Rectal smooth muscle tissue (tissue), 1 donor: ENCODE measurements at regions not wholly inside any gene's neighbourhood (a gene's known extent, or its start where the extent isn't known, plus 50 kb on each side); places are given as distances from the start of the nearest gene placed in this dataset.

ENCODE experiments used
- H3K27ac ChIP-seq: one replicate; pipeline ENCODE4 v1.7.0; 2013; ENCODE audit warnings: low read depth, low read length, inconsistent platforms
- H3K27me3 ChIP-seq: one replicate; pipeline ENCODE4 v1.7.0; 2013; ENCODE audit warnings: low read length; ENCODE audit not compliant: control insufficient read depth, insufficient read depth
- H3K36me3 ChIP-seq: one replicate; pipeline ENCODE4 v1.7.0; 2013; ENCODE audit warnings: low read length; ENCODE audit not compliant: control insufficient read depth, insufficient read depth
- H3K4me1 ChIP-seq: one replicate; pipeline ENCODE4 v1.7.0; 2013; ENCODE audit warnings: low read length; ENCODE audit not compliant: control insufficient read depth, insufficient read depth
- H3K4me3 ChIP-seq: one replicate; pipeline ENCODE4 v1.7.0; 2013; ENCODE audit warnings: low read length
- H3K9ac ChIP-seq: one replicate; pipeline ENCODE4 v1.7.0; 2013; ENCODE audit warnings: low read length

DNA sequence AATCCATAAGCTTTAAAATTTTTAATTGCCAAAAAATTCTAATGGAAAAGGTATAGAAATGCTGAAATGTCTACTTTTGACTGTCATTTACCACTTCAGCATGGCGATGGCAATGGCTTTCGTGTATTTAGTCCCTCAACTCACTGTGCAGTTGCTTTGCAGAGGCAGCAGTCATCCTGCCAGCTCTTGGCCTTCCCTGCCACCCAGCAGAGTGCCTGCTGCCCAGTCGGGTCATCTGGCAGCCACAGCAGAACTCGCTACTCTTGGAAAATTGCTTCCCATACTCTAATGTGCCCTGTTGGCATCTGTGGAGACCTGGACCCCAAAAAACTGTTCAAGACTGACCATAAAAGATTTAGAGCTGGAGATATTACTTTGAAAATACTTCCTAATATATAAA, 383.2 kb downstream of the UQCRFS1 start:
- no peak overlapping the region for H3K9ac ChIP-seq
- H3K4me3 ChIP-seq = no peak overlapping the region
- no peaks in the 10 kb centered on the region for H3K36me3 ChIP-seq
- H3K27me3 ChIP-seq = no peaks in the 10 kb centered on the region
- no peak overlapping the region for H3K27ac ChIP-seq
- H3K4me1 ChIP-seq = no peaks in the 10 kb centered on the region

DNA sequence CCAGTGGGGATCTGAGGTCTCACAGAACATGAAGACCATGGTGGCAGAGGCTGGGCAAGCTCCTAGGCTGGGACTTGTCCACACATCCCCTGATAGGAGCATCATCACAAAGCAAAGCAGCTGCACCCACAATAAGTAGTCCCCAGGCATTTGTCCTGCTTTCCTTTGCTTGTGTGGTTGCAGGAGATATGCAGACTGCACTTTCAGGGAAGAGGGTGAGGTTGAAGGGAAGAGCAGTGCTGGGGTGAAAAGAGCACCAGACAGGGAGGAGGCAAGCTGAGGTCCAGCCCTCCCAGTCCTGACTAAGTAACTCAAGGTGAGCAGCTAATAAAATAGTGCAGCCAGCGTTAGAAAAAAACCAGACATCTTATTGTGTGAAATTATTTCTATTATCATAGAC, 383.6 kb downstream of the UQCRFS1 start:
- Histone ChIP-seq H3K4me1 (no peaks in the 10 kb centered on the region), H3K9ac (no peak overlapping the region), H3K27me3 (no peaks in the 10 kb centered on the region), H3K27ac (no peak overlapping the region), H3K4me3 (no peak overlapping the region), H3K36me3 (no peaks in the 10 kb centered on the region)

DNA sequence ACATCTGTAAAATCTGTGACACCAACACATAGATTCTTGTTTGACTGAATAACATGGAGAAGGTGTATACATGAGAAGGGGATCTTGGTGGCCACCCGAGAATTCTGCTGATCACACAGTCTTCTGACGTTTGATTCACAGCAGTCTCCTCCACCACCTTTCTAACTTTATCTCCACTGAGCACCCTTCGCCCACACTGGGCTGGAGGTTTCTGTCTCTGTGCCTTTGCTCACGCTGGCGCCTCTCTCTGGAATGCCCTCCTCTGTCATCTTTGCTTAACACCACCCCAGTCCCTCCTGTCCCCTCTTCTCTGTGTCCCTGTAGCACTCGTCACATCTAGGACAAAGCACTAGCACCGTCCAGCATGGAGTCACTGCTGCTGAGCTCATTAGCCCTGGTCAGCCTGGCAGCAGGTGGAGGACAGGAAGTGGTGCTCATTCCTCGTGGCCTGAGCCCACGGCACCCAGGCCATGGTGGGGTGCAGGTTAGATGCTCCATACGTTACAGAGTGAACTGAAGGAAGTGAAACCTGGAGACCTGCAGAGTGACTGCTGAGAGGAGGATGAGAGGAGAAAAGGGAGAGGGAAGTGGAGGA, 384.6 kb downstream of the UQCRFS1 start:
- Histone ChIP-seq H3K27me3 (no peaks in the 10 kb centered on the region), H3K4me1 (no peaks in the 10 kb centered on the region), H3K9ac (no peak overlapping the region), H3K36me3 (no peaks in the 10 kb centered on the region), H3K4me3 (no peak overlapping the region), H3K27ac (no peak overlapping the region)

DNA sequence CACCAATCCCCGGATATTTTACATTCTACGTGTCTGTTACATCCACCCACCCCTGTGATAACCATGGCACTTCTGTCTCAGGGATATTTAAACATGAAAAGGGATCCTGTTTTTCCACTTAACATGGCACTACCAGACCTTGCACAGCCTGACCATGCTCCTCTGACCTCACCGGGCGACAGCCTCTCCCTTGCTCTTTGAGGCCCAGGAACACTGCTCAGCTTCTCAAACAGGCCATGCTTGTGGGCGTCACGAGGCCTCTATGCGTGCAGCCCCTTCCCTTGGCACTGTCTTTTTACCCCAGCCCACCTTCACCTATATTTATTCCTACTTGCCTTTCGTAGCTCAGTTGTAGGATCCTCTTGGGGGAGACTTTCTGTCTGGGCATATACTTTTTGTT, 385.6 kb downstream of the UQCRFS1 start:
- Histone ChIP-seq H3K4me1 (no peaks in the 10 kb centered on the region), H3K27me3 (no peaks in the 10 kb centered on the region), H3K27ac (no peak overlapping the region), H3K9ac (no peak overlapping the region), H3K4me3 (no peak overlapping the region), H3K36me3 (no peaks in the 10 kb centered on the region)

DNA sequence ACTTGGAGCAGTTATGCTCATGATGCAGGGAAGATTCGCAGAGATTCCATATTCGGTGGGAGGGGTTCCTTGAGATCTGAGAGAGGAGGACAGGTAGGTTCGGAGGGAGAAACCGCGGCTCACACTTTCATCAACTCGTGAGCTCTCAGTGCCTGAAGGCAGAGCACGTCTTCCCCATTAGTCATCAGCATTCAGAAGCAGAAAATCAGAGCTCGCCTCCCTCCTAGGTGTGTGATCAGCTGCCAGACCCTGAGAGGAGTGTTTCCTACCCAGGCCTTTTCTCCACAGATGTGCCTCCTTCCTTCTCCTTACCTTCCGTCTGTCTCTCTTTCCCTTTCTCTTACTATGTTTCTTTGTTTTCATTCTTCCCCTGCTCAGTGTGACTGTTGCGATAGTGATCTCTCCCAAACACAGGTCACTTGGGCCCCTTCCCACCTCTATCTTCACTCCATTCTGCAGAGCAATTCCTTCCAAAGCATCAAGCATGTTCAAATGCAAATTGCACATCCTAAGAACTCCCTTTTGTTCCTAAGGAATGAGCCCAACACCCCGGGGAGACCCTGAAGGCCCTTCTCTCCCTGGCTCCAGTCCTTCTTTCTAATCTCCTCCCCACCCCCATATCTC, 389.5 kb downstream of the UQCRFS1 start:
- Histone ChIP-seq H3K27ac (no peak overlapping the region), H3K36me3 (no peaks in the 10 kb centered on the region), H3K4me1 (no peaks in the 10 kb centered on the region), H3K27me3 (no peaks in the 10 kb centered on the region), H3K9ac (no peak overlapping the region), H3K4me3 (no peak overlapping the region)

DNA sequence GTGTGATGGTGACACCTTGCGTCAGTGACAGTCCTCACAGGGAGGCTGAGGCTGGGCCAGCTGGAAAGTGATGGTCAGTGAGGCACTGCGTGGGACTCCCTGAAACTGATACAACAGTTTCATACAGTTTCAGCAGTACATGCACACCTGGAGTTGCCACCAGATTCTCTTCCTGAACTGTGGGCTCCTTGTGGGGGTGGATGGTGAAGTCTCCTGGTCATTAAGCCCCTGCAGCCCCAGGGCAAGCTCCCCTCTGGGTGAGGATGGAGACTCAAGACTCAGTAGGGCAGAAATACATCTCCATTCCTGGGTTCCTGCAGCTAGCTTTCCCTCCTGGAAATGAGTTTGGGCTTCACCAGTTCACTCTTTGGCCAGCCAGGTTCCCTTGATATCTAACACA, 392.7 kb downstream of the UQCRFS1 start:
- no peaks in the 10 kb centered on the region for H3K4me1 ChIP-seq
- no peaks in the 10 kb centered on the region for H3K27me3 ChIP-seq
- H3K9ac ChIP-seq = no peak overlapping the region
- no peak overlapping the region for H3K4me3 ChIP-seq
- no peak overlapping the region for H3K27ac ChIP-seq
- no peaks in the 10 kb centered on the region for H3K36me3 ChIP-seq

DNA sequence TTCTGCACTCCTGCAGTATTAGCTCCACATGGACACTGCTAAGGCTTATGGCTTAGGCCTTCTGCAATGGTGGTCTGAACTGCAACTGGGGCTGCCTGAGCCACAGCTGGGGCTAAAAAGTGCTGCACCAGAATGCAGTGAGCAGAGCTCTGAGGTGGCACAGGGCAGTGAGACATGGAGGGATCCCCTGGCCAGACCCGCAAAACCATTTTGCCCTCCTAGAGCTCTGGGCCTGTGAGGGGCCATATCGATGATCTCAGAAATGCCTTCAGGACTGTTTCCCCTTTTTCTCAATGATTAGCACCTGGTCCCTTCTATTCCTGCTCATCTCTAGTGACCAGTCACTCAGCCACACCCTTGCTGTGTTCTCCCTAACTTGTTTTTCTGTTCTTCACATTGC, 397.7 kb downstream of the UQCRFS1 start:
- no peaks in the 10 kb centered on the region for H3K27me3 ChIP-seq
- H3K4me1 ChIP-seq = no peaks in the 10 kb centered on the region
- H3K36me3 ChIP-seq = no peaks in the 10 kb centered on the region
- H3K27ac ChIP-seq = no peak overlapping the region
- no peak overlapping the region for H3K4me3 ChIP-seq
- no peak overlapping the region for H3K9ac ChIP-seq

DNA sequence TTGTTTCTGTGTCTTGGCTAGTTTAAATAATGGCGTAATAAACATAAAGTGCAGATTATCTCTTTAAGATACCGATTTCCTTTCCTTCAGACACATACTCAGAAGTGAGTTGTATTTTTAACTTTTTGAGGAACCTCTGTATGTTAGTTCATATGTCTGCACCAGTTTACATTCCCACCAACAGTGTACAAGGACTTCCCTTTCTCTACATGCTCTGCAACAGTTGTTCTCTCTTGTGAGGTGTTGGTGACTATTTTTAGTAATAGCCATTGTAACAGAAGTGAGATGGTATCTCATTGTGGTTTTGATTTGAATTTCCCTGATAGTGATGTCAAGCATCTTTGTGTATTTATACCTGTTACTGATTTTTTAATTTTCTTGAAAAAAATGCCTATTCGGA, 418.6 kb downstream of the UQCRFS1 start:
- no peaks in the 10 kb centered on the region for H3K36me3 ChIP-seq
- no peak overlapping the region for H3K9ac ChIP-seq
- H3K4me1 ChIP-seq = no peaks in the 10 kb centered on the region
- H3K27me3 ChIP-seq = no peaks in the 10 kb centered on the region
- no peak overlapping the region for H3K4me3 ChIP-seq
- H3K27ac ChIP-seq = no peak overlapping the region

DNA sequence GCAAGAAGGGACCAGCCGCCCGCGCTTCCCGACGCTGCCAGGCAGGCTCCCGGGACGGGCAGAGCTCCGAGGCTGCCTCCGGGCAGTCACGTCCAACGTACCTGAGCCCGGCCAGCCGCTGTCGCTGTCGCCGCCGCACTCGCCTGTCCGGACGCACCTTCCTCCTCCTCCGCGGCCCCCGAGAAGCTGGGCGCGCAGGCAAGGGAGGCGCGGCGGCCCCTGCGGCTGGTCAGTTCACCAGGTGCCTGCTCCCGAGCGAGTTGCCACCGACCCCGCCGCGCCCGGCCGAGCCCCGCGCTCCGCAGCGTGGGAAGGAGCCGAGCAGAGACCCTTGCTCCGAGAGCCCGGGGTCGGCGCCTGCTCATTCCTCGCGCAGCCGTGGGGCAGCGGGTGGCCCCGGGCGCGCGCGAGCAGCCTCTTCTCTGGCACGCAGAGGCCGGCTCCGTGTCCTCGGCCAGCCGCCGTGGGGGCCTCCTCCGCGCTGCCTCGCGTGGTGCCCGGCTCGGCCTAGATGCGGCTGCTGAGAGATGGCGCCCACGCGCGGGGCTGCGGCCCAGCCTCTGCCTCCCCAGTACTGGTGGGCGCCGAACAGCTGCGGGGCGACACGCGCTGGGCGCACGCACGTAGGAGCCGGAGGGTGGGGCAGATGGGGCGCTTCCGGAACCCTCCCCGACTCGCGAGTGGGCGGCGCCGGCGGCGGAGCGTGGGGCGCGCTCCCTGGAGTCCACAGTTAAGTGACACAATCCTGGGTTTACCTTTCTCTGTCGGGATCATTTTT, 419.4 kb downstream of the UQCRFS1 start:
- Histone ChIP-seq H3K4me3 (no peak overlapping the region), H3K27ac (no peak overlapping the region)

DNA sequence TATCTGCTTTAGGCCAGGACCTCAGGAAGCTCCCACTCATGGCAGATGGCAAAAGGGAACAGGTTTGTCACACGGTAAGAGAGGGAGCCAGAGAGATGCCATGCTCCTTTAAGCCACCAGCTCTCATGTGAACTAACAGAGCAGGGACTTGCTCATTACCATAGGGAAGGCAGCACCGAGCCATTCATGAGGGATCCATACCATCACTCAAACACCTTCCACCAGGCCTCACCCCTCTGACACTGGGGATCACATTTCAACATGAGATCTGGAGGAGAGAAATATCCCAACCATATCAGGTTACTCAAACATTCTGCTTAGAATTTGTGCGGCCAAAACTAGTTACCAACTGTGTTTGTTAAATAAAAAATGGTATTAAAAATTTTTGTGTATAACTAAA, 427.0 kb downstream of the UQCRFS1 start:
- Histone ChIP-seq H3K4me3 (no peak overlapping the region), H3K27ac (no peak overlapping the region), H3K36me3 (no peaks in the 10 kb centered on the region), H3K4me1 (no peaks in the 10 kb centered on the region), H3K27me3 (no peaks in the 10 kb centered on the region), H3K9ac (no peak overlapping the region)

More for the DNA sequence above, 419.4 kb downstream of the UQCRFS1 start:
- Histone ChIP-seq H3K36me3 (no peaks in the 10 kb centered on the region), H3K4me1 (no peaks in the 10 kb centered on the region), H3K9ac (no peak overlapping the region), H3K27me3 (no peaks in the 10 kb centered on the region)

DNA sequence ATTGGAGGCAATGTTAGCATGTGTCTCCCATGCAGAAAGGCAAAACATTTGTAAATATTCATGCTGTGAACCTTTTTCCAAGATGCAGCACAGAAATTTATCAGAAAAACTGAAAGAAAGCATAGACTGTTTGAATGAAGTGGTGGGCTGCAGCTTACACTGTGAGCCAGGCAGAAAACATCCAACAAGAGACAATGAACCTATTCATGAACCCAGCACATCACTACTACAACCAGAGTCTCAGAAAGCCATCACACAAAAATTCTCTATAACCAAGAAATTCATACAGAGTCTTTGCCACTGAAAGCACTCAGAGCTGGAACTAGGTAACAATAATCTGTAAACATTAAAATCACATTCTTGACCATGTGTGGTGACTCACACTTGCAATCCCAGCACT, 448.9 kb downstream of the UQCRFS1 start:
- Histone ChIP-seq H3K4me3 (no peak overlapping the region), H3K9ac (no peak overlapping the region), H3K27ac (no peak overlapping the region), H3K36me3 (no peaks in the 10 kb centered on the region), H3K27me3 (no peaks in the 10 kb centered on the region), H3K4me1 (no peaks in the 10 kb centered on the region)

DNA sequence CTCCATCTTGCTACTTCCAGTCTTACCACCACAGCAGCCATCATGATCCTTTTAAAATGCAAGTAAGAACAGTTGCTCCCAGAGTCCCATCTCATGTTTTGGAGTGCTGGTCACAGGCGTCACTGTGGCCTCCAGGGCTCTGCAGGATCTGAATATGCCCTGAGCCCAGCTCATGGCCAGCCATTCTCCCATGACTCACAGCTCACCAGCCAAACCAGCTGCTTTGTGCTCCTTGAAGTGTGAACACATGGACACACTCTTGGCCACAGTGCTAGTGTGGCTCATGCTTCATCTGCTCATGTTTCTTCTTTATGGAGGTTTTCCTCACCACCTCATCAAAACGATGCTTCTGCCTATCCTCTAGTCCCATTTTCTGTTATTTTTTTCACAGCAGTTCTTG, 466.5 kb downstream of the UQCRFS1 start:
- Histone ChIP-seq H3K27me3 (no peaks in the 10 kb centered on the region), H3K9ac (no peak overlapping the region), H3K27ac (no peak overlapping the region), H3K36me3 (no peaks in the 10 kb centered on the region), H3K4me3 (no peak overlapping the region), H3K4me1 (no peaks in the 10 kb centered on the region)

DNA sequence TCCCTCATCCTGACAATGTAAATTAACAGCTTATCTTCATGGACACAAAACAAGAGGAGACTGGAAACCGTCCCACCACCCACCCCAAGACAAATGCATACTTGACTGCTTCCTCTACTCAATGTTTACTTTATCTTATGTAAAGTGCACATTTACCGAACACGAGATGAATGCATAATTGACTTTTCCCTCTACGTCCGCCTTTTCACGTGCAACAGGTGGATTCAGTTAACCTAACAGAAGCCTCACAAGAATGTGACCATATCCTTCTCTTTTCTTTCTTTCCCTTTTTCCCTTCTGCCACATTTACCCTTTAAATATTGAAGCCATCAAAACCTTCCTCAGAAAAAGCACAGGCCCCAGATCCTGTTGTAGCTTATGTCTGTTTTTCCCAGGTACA, 468.0 kb downstream of the UQCRFS1 start:
- no peaks in the 10 kb centered on the region for H3K4me1 ChIP-seq
- H3K4me3 ChIP-seq = no peak overlapping the region
- no peak overlapping the region for H3K9ac ChIP-seq
- H3K27ac ChIP-seq = no peak overlapping the region
- H3K36me3 ChIP-seq = no peaks in the 10 kb centered on the region
- no peaks in the 10 kb centered on the region for H3K27me3 ChIP-seq
